Breast epithelium (tissue), 3 donors: ENCODE measurements at regions not wholly inside any gene's neighbourhood (a gene's known extent, or its start where the extent isn't known, plus 50 kb on each side); places are given as distances from the start of the nearest gene placed in this dataset.

Experiments used
- CTCF ChIP-seq, 3 donors: fragments of 450-650 bp; IDR thresholded peaks; one replicate each; pipeline ENCODE4 v1.5.1; 2016 to 2017; ENCODE audit warnings: antibody characterized with exemption in 3 of 3, mild to moderate bottlenecking in 3 of 3, moderate library complexity in 3 of 3
- POLR2A ChIP-seq: fragments of 450-650 bp; IDR thresholded peaks from one replicate; pipeline ENCODE4 v1.6.1; 2016; ENCODE audit warnings: antibody characterized with exemption, mild to moderate bottlenecking, moderate library complexity
- POLR2AphosphoS5 ChIP-seq, 3 donors: sonication (generic); formaldehyde crosslinking; IDR thresholded peaks; one replicate each; pipeline ENCODE4 v1.6.1; 2017; ENCODE audit warnings: antibody characterized with exemption in 3 of 3

- no peak for TF ChIP-seq CTCF (IDR thresholded peaks at IDR 0.05)
- no peak for TF ChIP-seq POLR2A
- no peak for TF ChIP-seq POLR2AphosphoS5 (IDR thresholded peaks at IDR 0.05)
Observed at GRCh38 chr3:164418414-164418813, 659.9 kb downstream of the SI start.
